COLO829 (cell line): ENCODE measurements at regions not wholly inside any gene's neighbourhood (a gene's known extent, or its start where the extent isn't known, plus 50 kb on each side); places are given as distances from the start of the nearest gene placed in this dataset.

Experiments
- DNase-seq: peaks from one replicate; pipeline ENCODE4 v3.0.0; 2012; ENCODE audit warnings: low spot score

DNA sequence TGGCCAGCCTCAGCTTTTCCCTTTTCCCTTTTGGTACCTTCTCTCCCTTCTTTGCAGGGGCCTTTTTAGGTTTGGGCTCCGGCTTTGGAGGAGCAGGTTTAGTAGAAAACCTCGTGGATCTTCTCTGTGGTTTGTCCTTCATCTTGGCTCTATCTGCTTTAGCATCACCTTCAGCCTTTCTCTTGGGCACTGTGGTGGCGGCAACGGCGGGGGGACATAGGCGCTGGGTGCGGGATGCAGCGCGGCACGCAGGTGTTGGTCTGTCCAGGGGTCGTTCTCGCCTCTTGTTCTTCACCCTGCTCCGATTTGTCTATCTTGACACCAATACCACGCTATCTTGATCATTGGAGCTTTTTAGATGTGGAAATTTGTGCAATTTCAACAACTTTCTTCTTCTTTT is 64.5 kb upstream of the SMAD3 start:
- DNase-seq: no peak

DNA sequence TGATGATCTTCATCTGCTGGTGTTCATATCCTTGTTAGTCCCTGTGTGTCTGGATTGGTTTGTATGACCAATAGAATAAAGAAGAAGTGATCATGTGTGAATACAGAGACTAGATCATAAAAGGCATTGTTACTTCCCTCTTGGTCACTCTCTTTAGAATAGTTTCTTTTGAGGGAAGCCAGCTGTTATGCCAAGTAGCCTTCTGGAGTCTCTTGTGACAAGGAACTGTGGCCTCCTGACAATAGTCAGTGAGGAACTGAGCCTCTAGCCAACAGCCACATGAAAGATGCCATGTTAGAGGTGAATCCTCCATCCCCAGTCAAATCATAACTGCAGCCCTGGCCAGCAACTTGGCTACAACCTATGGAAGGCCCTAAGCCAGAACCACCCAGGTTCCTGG is 63.0 kb upstream of the SMAD3 start:
- no peak for DNase-seq

DNA sequence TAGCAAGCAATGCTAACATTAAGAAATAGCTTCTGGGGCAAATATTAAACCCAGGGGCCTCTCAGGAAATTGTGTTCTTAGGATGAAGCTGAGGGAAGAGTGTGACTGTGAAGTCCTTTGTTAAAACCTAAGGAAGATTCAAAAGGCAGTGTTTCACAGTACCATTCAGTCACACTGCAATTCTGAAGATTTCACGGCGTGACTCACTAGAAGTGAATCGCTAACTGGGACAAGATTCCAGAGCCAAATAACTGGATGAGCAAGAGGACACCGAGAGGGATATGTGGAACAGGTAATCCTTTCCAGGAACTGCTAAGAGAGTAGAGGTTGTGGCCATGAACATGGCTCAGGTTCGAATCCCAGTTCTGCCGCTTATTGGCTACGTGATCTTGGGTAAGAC is 61.8 kb upstream of the SMAD3 start:
- peak; percentile 38 for DNase-seq

DNA sequence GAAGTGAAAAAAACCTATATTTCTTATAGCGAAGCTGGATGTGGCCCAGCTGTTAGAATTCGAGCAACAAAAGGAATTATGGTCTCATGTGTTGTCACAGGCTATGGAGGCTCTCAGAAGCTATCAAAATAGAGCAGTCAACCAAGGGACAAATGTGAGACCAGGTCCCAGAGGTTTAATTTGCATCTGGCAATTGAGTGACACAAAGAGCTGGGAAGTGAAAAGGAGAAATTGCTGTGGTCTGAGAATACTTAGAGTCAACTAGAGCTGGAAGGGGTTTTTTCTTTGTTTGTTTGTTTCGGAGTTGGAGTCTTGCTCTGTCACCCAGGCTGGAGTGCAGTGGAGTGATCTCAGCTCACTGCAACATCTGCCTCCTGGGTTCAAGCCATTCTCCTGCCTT is 61.3 kb upstream of the SMAD3 start:
- no peak for DNase-seq

DNA sequence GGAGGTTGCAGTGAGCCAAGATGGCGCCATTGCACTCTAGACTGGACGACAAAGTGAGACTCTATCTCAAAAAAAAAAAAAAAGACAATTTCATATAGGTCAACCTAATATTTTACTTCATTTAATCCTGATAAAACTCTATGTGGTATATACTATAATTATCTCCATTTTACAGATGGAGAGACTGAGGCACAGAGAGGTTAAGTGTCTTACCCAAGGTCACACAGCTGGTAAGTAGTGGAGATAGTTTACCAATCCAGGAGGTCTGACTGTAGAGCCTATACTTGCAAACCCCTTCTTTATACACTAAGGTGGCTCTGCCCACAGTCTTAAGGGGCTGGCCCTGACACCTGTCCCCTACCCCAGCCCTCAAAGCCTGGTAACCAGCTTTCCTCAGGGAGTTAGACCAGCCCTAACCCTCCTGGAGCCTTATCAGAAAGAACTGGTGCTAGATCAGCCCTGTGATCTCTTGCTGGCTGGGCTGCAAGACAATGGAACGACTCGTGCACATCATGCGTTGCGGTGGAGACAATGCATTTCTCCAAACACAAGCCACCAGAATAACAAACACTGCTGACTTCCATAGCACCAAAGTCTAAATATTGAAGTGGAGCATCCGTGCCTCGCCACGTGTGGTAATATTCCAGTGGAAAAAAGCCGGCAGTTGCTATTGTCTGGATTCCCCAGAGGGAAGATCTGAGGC is 60.0 kb upstream of the SMAD3 start:
- DNase-seq: no peak

DNA sequence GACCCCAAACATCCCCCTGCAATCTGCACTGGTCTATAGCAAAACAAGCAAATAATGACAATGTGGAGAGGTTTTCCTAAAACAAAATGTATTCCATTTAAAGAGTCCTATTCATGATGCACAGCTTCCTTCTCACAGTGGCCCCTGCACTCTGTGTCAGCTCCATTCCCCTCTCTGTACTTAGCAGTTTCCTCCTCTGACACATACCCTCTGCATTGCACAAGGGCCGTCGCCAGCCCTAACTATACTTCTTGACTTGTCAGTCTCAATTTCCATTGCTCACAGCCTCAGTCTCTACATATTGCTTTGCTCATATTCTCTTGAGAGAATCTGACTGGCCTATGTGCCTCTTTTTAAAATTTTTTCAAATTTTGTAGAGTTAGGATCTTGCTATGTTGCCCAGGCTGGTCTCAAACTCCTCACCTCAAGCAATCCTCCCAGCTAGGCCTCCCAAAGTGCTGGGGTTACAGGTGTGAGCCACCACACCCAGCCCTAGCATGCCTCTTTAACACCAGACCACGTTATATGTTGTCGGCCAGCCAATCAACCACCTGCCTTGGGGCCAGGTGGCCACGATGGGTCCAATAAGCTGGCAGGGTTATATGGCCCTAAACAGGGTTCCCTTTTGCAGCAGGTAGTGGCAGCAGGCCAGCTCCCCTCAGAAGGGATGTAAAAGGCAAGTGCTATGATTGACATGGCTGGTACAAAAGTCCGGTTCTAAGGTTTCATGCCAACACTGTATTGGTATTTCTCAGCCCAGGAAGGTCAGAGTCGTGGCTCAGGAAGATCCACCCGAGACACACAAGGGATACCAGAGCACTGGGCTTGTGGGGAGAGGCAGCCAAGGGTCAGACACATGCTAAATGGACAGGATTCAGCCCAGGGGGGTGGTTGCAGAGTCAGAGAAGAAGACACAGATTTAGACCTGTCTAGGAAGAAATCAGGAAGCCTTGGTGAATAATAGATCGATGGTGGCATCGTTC is 59.0 kb upstream of the SMAD3 start:
- no peak for DNase-seq

DNA sequence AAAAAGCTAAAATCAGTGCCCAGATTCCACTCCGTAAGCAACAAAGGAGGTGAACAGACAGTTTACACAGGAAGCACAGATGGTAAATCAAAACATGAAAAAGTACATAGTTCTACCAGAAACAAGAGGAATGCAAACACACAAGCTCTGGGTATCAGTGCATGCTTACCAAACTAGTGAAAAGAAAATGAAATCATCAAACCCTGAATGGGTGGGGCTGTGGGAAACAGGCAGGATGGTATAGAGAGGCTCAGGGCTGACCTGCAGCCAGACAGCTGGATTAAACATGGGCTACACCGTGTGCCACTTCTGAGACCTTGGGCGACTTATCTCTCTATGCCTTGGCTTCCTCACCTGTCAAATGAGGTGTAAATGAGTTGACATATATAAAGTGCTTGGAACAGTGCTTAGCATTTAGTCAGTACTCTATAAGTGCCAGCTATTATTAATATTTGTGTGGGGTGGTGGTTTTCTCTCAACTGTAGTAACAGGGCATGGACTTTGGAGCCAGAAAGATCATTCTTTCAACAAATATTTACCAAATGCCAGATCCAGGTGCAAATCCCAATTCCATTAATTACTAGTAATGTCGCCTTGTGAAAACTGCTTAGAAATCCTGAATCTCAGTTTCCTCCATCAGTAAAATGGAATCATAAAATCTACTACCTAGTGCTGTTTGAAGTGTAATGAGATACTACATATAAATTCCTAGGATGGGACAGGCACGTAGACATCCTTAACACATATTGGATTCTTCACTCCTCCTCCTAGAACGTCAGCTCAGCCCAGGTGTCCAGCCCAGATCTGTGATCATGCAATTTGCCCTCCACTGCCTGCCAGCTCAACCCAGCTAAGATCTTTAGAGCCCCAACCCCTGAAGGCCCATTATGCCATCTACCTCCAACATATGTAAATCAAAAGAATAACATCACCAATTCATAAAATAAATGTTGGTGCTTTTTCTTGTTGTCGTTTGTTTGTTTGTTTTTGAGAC is 55.5 kb upstream of the SMAD3 start:
- no peak for DNase-seq

DNA sequence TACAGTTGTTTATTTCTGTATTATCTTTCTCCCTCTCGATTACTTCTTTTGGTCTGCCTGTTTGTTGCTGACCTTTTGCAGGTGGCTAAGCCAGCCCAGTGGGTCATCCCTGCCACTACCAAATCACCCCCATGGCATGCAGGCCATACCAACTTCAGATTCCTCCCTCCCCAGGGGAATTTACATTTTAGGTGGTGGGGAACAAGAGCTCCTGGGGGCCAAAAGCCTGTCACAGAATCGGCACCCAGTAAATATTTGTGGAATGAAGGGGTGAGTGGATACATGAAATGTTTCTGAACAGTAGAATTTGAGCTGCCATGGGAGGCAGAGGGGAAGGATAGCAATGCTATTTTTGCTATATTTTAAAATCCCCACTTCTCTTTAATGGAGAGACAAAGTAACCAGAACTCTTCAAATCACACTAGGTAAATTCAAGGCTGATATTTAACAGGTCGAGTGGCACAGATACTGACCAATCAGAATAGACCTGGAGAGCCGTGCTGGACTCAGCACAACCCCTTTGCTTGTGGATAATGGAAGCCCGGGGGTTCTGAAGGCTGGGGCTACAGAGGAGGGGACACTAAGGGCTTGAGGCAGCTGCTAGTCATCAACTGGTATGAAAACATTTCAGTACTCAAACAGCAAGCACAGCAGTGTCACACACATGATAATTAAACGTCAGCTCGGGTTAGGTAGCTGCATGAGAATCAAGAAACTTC is 54.3 kb upstream of the SMAD3 start:
- no peak for DNase-seq

DNA sequence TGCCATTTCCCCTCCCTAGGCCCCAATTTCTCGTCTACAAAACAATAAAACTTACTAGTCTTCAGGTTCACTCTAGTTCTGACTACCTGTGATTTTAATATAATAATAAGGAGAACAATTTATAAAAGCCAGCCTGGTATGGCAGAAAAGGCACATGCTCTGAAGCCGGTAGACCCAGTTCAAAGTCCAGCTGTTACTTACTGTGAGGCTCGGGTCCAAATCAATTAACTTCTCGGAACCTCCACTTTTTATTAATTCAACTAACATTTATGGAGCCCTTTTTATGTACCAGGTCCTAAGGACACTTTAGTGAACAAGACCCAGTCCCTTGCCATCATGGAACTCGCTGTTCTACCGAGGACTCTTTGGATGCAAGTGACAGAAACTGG is 53.8 kb upstream of the SMAD3 start:
- no peak for DNase-seq

DNA sequence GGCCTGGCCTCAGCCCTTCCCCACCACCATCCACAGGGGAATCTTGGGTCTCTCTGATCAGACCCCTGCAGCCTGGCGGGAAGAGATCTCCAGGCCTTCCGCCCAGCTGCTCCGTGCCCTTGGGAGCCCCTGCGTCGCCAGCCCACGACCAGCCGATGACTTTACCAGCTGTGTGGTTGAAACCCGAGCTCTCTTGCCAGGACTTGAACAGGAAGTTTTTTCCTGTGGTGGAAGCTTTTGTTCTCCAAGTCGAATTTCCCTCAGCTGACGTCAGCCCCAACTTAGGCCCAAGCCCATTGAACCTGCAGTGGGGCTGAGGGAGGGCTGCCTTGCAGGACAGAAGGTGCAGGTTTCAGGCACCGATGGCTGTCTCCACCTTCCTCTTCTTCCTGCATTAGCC is 51.7 kb upstream of the SMAD3 start:
- no peak for DNase-seq
